Esophagus squamous epithelium (tissue), 4 donors: ENCODE measurements at regions not wholly inside any gene's neighbourhood (a gene's known extent, or its start where the extent isn't known, plus 50 kb on each side); places are given as distances from the start of the nearest gene placed in this dataset.

Source experiments
- POLR2A ChIP-seq, 4 donors: fragments of 450-650 bp; IDR thresholded peaks; one replicate each; pipeline ENCODE4 v1.6.1; 2017; ENCODE audit warnings: antibody characterized with exemption in 4 of 4, mild to moderate bottlenecking in 4 of 4, moderate library complexity in 3 of 4
- TF ChIP-seq, protein P1 (sequence below), 6 experiments: fragments of 450-650 bp in 4 of 6; fragments of 200-600 bp in 2 of 6; sonication (generic) in 2 of 6; IDR thresholded peaks; one replicate each; pipeline ENCODE4 v1.5.1; 2016 to 2019; ENCODE audit warnings: antibody characterized with exemption in 6 of 6, mild to moderate bottlenecking in 4 of 6, moderate library complexity in 4 of 6

DNA sequence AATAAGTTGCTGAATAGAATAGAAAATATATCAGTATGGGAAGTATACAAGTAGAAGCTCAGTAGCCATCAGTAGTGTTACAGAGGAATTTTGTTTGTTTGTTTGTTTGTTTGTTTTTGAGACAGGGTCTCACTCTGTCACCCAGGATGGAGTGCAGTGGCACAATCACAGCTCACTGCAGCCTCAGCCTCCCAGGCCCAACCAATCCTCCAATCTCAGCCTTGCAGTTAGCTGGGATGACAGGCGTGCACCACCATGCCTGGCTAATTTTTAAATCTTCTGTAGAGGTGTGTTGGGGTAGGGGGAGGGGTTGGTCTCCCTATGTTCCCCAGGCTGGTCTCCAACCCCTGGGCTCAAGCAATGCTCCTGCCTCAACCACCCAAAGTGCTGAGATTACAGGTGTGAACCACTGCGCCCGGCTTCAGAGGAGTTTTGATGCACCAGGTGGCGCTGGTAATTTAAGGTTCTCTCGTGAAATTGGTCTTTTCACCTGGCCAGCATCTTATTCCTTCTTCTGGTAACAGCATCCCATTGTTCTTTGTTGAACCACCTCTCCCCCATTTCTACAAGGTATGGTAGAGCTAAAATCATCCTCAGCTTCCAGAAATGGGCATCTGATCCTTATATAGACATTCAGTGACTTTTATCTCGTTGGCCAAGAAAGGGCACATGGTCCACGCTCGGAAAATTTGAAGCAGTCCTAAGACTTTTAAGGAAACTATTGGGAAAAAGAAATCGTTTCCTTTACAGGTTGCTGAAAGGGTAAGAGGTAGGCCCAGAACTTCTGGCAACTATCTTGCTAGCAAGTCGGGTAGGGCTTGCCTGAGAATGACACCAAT lies 157.1 kb downstream of the ARRDC3 start:
- TF ChIP-seq POLR2A (IDR thresholded peaks at IDR 0.05): no peak
- TF ChIP-seq, protein P1, sequence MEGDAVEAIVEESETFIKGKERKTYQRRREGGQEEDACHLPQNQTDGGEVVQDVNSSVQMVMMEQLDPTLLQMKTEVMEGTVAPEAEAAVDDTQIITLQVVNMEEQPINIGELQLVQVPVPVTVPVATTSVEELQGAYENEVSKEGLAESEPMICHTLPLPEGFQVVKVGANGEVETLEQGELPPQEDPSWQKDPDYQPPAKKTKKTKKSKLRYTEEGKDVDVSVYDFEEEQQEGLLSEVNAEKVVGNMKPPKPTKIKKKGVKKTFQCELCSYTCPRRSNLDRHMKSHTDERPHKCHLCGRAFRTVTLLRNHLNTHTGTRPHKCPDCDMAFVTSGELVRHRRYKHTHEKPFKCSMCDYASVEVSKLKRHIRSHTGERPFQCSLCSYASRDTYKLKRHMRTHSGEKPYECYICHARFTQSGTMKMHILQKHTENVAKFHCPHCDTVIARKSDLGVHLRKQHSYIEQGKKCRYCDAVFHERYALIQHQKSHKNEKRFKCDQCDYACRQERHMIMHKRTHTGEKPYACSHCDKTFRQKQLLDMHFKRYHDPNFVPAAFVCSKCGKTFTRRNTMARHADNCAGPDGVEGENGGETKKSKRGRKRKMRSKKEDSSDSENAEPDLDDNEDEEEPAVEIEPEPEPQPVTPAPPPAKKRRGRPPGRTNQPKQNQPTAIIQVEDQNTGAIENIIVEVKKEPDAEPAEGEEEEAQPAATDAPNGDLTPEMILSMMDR (IDR thresholded peaks at IDR 0.05): peak; percentile 22 to 70 (median 57)
